Upper lobe of left lung (tissue), 4 donors: ENCODE measurements at regions not wholly inside any gene's neighbourhood (a gene's known extent, or its start where the extent isn't known, plus 50 kb on each side); places are given as distances from the start of the nearest gene placed in this dataset.

Experiments
- CTCF ChIP-seq, 6 experiments: fragments of 450-650 bp in 4 of 6; fragments of 200-600 bp in 2 of 6; sonication (generic) in 2 of 6; IDR thresholded peaks; one replicate each; pipeline ENCODE4 v1.5.1; 2016 to 2019; ENCODE audit warnings: antibody characterized with exemption in 6 of 6
- POLR2AphosphoS5 ChIP-seq, 2 donors: sonication (generic); formaldehyde crosslinking; IDR thresholded peaks; one replicate each; pipeline ENCODE4 v1.5.1; 2017; ENCODE audit warnings: antibody characterized with exemption in 2 of 2

- TF ChIP-seq CTCF (IDR thresholded peaks at IDR 0.05) (no peak), POLR2AphosphoS5 (IDR thresholded peaks at IDR 0.05) (no peak)
Measured at GRCh38 chr13:107865643-107866031, 349.7 kb downstream of the LIG4 start.
